ENCODE measurements at regions not wholly inside any gene's neighbourhood (a gene's known extent, or its start where the extent isn't known, plus 50 kb on each side); places are given as distances from the start of the nearest gene placed in this dataset.

DNA sequence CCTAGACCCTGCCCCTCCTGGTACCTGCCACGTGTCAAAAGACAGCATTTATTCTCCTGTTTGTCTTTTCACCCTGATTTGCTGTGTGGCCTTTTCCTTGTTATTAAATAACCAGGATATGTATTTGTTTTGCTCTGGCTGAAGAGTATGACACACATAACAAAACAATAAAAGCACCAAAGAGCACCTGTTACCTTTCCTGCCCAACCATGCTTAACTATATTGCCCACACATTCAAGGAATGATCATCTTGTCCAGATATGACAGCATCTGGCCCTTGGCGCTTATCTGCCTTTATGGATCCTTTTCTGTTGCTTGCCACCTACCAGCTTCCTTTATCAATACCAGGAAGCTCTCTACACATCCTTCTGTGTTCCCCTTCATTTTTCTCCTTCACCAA lies 357.7 kb downstream of the FGFR2 start:
- no peak for DNase-seq (ENCODE audit: low spot score)

DNA sequence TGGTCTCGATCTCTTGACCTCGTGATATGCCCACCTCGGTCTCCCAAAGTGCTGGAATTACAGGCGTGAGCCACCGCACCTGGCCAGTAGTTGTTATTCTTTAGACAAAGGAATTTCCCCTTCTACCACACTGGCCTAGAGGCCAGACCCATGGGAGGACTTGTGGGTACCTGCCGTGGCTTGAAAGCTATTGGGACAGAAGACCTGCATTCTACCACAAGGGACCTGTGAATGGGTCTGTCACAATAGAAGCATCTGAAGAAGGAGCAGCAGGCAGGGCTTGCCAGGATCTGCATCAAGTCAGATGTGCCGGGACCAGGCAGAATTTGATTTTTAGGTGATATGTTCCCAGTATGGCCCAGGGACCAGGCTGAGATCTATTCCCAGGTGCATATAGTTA lies 356.9 kb downstream of the FGFR2 start:
- no peak for DNase-seq (ENCODE audit: low spot score)

DNA sequence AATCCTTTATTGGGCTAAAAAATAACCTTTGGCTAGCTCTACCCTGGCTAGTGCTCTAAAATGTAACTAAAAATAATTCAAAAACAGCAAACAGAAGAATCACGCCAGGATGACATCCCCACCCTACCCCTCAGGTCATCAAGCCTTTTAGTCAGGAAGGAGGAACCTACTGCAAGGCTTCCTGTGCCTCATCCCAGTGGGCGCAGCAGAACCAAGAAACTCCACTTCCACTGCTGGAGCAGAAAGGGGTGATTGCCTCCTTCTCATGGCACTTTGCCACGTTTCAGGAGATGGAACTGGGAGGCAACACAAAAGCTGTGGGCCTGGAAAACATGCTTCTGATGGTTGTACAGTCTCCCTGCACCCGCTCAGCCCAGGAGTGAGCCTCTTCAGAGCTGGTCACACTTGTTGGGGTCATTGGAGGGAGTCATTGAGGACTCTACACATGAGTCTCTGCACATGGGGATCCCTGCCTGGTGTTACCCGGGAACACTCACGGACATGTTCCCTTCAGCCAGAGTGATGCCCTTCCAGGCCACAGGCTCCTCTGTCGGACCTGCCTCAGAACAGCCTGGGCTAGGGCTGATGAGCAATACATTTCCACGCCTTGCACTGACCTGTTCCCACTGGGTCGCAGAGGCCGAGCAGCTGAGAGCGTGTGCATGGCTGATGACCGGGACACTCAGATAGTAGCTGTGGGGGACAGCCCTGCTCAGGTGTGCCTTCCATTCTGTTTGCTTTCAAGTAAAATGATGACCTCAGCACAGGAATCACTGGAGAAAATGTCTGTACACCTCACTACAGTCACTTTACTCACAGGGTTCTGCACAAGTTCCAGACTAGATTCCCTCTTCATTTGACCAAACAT lies 355.3 kb downstream of the FGFR2 start:
- DNase-seq (ENCODE audit: low spot score): no peak

DNA sequence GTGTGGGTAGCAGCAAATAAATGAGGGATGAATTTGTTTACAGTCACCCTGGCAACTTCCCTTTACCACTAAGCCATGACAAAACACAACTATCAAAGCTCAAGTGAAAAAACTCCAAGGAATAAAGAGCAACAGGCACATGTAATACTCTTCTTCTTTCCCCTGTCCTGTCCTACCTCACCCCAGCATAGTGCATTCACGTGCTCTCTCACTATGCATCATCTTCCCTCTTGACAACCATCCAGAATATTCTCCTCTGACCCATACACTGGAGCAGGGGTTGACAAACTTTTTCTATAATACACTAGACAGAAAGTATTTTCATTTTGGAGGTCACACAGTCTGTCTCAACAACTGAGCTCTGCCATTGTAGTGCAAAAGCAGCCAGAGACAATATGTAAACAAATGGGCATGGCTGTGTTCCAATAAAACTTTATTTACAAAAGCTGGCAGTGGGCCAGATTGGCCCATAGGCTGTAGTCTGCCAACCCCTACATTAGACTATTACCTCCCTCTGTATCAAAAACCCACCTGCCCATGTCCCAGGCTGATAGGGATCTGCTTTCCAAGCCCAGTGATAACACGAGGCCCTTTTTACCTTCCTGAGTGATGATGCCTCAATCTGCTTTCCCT lies 354.5 kb downstream of the FGFR2 start:
- DNase-seq (ENCODE audit: low spot score): no peak

- DNase-seq (ENCODE audit: low spot score): no peak
Measured at GRCh38 chr10:121244818-121245217, 353.4 kb downstream of the FGFR2 start.

DNA sequence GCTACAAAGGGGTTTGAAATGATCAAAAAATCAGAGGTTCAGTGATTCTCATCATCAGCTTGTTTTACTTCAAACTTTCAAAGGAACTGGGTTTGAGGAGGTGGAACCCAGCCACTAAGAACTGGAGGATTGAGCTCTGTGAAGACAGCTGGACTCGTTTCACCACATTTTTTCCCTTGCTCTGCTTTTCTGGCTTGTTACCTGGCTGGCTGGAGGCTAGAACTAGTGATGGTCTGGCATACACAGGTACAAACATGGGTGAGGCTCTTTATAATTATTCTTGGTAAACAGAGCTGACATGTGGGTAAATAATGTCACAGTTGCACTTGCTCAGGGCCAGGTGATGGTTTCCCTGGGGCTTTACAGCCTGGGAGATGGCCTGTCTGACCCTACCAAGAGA lies 352.5 kb downstream of the FGFR2 start:
- no peak for DNase-seq (ENCODE audit: low spot score)

GRCh38 chr10:121248266-121248665 lies 350.0 kb downstream of the FGFR2 start:
- no peak for DNase-seq (ENCODE audit: low spot score)

GRCh38 chr10:121250995-121251764 lies 347.1 kb downstream of the FGFR2 start:
- DNase-seq (ENCODE audit: low spot score): no peak

DNA sequence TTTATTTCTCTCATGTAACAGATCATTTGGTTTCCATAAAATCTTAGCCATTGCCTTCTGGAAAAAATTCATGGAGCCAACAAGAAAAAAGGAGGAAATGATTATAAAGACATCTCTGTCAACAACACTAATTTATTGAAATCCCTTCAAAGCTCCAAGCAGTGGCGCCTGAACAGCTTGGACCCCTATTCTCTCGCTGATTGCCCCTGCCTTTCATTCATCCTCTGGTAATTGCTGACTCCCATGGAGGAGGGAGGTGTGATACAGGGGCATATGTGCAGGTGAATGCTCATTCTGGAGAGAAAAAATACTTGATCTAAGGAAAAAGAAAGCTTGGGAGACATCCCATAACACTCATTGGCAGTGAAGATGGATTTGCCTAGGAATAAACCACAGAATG lies 345.5 kb downstream of the FGFR2 start:
- DNase-seq (ENCODE audit: low spot score): no peak

- DNase-seq (ENCODE audit: low spot score): no peak
Measured at GRCh38 chr10:121260377-121260776, 337.9 kb downstream of the FGFR2 start.

DNA sequence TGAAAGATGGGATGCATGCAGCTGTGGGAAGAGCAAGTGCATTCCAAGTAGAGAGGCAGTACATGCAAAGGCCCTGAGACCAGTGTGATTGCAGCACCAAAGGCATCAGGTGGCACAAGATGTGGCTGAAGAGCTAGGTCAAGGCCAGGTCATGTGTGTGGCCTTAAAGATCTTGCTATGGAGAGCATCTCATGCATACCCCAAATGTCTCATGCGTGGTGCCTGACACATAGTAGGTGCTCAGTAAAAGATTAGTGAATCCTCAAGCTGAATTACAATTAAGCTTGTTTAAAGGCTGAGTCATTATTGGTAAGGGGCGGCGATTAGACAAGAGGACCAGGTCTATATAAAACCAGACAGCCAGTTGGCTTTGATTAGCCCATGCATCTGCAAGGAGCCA lies 336.6 kb downstream of the FGFR2 start:
- DNase-seq (ENCODE audit: low spot score): no peak

DNA sequence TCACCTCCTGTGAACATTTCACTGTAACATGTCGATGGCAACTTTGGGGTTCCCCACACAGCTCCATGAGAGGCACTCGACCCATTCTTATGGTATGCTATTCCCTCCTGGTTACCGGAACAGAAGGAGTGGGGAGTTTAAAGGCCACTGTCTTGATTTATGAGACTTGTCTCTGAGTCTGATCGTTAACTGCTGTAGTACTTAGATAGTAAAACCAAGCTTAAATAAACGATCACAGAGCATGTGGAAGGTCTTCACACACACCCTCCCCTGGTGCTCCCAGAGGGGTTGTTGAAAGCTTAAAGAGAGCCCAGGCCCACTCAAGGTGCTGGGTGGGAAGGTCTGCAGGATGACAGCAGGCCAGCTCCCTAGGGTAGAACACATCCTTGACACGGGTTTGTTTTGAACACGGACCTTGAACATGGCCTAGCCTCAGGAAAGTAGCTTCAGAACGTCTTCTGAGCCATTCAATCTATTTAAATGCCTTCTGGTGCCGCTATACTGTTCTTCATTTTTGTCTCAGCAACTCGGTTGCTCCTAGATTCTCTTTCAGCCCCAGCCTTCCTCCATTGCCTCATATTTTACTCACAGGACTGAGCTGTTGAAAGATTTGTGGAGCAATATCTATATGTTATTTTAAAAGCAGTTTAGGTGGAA lies 335.3 kb downstream of the FGFR2 start:
- no peak for DNase-seq (ENCODE audit: low spot score)

DNA sequence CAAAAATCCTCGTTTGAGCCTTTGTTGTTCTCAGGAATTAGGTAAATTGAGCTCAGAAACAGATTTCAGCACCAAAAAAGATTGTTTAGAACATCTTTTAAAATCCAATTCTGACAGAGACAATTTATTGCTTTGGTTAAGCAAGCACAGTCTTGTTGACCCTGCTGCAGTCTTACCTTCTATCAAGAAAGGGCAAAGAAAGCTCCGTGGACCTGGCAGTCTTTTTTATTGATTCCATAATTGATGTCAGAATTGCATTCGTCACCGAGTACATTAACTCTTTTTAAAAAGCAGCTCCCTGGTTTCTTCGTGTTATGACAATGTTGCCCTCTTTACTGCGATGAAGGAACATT lies 334.8 kb downstream of the FGFR2 start:
- no peak for DNase-seq (ENCODE audit: low spot score)

- DNase-seq (ENCODE audit: low spot score): no peak
Measured at GRCh38 chr10:121265360-121266123, 332.7 kb downstream of the FGFR2 start.

DNA sequence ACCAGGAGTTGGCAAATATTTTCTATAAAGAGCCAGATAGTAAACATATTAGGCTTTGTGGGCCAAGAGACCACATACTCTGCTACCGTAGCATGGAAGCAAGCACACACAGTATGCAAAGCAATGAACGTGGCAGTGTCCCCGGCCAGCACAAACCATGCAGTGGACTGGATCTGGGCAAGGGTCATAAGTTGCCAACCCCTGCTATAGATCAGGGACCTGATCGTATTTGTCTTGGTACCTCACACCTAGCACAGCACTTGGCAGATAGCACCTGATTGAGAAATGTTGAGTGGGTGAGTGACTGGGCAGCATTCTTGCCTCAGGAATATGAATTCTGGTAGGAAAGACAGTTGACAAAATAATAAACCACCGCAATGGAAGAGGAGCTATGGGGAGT lies 331.9 kb downstream of the FGFR2 start:
- no peak for DNase-seq (ENCODE audit: low spot score)

DNA sequence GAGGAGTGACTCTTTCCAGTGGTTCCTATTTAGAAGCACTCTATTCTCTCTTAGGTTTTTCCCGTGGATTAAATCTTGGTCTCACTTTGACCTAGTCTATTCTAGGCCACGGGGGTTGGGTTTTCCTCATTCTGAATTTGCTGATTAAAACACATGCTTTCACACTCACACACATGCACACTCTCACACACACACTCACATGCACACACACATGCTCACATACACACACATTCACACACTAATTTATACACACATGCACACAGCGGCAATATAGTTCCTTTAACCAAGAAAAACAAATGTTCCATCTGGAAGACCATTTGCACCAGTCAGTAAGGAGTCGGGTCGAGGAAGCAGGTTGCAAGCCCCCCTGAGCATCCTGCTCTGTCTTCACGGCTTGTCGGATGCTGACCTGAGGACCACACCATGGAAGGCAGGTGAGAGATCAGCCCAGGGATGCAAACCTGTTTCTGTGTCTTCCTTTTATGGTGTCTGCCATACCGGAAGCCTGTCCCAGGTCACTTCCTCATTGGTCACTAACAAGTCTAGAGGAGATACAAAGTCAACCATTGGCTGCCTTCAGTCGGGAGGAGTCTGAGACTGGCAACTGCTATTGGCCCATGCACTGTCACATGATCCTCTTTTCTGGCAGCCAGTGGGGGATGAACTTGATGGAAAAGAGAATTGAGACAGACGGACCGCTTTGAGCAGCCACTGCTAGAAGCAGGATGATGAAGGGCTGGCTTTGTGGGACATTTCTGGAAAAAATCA lies 330.8 kb downstream of the FGFR2 start:
- DNase-seq (ENCODE audit: low spot score): no peak

- DNase-seq (ENCODE audit: low spot score): no peak
Measured at GRCh38 chr10:121268363-121268762, 329.9 kb downstream of the FGFR2 start.

DNA sequence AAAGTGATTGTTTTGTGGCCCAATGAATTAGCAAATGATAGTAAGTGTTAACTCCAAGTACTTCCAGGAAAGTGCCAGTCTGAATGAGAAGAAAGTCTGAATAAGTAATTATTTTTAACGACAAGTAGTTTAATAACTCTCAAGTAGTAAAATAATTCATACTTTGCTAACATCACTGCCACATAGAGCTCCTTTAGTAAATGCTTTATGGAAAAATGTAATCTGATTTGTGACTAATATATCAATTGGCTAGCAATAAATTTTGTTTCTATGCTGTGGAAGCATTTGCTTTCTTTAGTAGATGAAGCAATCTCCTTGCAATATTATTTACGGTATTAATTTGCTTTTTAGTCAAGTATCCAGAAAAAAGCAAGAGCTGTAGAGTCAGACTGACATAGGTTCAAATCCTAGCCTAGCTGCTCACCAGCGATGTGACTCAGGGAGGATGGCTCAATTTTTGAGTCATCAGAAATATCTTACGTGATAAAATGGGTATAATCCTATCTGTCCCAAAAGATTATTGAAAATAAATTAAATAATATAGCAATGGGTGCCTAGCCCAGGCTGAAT lies 329.3 kb downstream of the FGFR2 start:
- no peak for DNase-seq (ENCODE audit: low spot score)

- no peak for DNase-seq (ENCODE audit: low spot score)
Measured at GRCh38 chr10:121270906-121271305, 327.3 kb downstream of the FGFR2 start.

GRCh38 chr10:121276046-121276445 lies 322.2 kb downstream of the FGFR2 start:
- DNase-seq (ENCODE audit: low spot score): no peak

DNA sequence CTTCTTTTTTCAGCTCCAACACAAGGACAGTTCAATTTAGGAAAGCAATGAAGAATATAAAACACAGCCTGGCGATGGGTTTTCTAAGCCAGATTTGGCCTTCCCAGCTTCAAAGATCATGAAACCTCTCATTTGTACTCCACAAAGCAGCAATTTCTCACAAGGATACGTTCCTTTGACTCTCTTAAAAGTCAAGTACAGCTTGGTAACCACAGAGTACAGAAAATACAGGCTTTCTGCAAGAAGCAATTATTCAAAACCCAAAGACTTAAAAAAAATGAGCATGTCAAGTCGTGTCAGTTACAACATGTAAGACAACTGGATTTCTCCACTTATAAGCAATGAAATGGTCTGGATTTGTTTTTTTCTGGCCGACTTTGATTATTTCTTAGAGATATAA lies 321.4 kb downstream of the FGFR2 start:
- no peak for DNase-seq (ENCODE audit: low spot score)

Measured in RKO (cell line).